LNCaP clone FGC (cell line): ENCODE measurements at regions not wholly inside any gene's neighbourhood (a gene's known extent, or its start where the extent isn't known, plus 50 kb on each side); places are given as distances from the start of the nearest gene placed in this dataset.

Experiments
- DNase-seq: peaks from one replicate; pipeline ENCODE4 v3.0.0-alpha.2; 2011; ENCODE audit warnings: low read depth
- H3K4me3 ChIP-seq: 2 replicates; pipeline ENCODE4 v1.5.1; 2011; ENCODE audit warnings: mild to moderate bottlenecking, low read depth, low read length, control low read depth
- CTCF ChIP-seq: IDR thresholded peaks from 2 replicates; pipeline ENCODE4 v1.5.1; 2012; ENCODE audit warnings: mild to moderate bottlenecking; ENCODE audit not compliant: control insufficient read depth, insufficient read depth; ENCODE audit errors: extremely low read depth

- H3K4me3 ChIP-seq, result no peak overlapping the region
- TF ChIP-seq CTCF, result no peak
- DNase-seq, result no peak
These were observed 821.3 kb upstream of the TYRP1 start for GRCh38 chr9:11871852-11872251.

- H3K4me3 ChIP-seq, result no peak overlapping the region
- no peak for TF ChIP-seq CTCF
- DNase-seq, result no peak
These were observed 820.7 kb upstream of the TYRP1 start for GRCh38 chr9:11872471-11872870.

- no peak for TF ChIP-seq CTCF
- no peak for DNase-seq
These were observed 818.8 kb upstream of the TYRP1 start for GRCh38 chr9:11874414-11874813.

GRCh38 chr9:11892401-11892800 is 800.8 kb upstream of the TYRP1 start:
- TF ChIP-seq CTCF, result no peak
- no peak for DNase-seq
- H3K4me3 ChIP-seq, result no peak overlapping the region

More at GRCh38 chr9:11874414-11874813, 818.8 kb upstream of the TYRP1 start:
- H3K4me3 ChIP-seq, result no peak overlapping the region

GRCh38 chr9:11893331-11893730 is 799.9 kb upstream of the TYRP1 start:
- no peak for DNase-seq
- no peak overlapping the region for H3K4me3 ChIP-seq
- TF ChIP-seq CTCF, result no peak

GRCh38 chr9:11894136-11894535 is 799.0 kb upstream of the TYRP1 start:
- no peak for DNase-seq
- no peak for TF ChIP-seq CTCF
- H3K4me3 ChIP-seq, result no peak overlapping the region

- H3K4me3 ChIP-seq, result no peak overlapping the region
- no peak for TF ChIP-seq CTCF
- no peak for DNase-seq
These were observed 790.6 kb upstream of the TYRP1 start for GRCh38 chr9:11902610-11903009.
